A673 (cell line): ENCODE measurements at regions not wholly inside any gene's neighbourhood (a gene's known extent, or its start where the extent isn't known, plus 50 kb on each side); places are given as distances from the start of the nearest gene placed in this dataset.

Experiments used
- EZH2 ChIP-seq: fragments of 200-600 bp; sonication (generic); IDR thresholded peaks from 2 replicates; pipeline ENCODE4 v1.6.1; 2017; ENCODE audit warnings: borderline replicate concordance, low read depth, mild to moderate bottlenecking, mixed read lengths, antibody characterized with exemption, low read length; ENCODE audit not compliant: poor library complexity, severe bottlenecking
- TF ChIP-seq, protein P1 (sequence below): fragments of 300-800, 200-600 bp; sonication (generic); conservative IDR thresholded peaks from 2 replicates; pipeline ENCODE4 v1.5.1; 2017; ENCODE audit warnings: low read depth, mild to moderate bottlenecking, antibody characterized with exemption, low read length, moderate library complexity, mixed read lengths

DNA sequence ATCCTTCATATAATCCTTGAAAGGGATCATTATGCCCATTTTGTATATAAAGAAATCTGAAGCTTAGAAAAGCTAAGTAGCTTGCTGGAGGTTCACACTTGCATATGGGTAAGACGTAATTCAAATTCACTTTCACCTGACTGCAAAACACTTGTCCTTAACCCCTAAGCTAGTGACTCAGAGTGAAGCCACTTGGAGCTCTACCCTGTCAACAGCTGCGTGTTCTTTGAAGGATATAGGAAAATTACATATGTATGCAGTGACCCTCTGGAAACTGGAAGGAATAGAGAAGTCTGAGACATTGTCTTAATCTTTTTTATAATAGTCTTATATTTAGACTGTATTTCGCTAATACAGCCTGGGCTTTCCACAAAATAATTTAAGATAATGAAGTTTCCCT lies 80.0 kb upstream of the STK32A start:
- TF ChIP-seq, protein P1, sequence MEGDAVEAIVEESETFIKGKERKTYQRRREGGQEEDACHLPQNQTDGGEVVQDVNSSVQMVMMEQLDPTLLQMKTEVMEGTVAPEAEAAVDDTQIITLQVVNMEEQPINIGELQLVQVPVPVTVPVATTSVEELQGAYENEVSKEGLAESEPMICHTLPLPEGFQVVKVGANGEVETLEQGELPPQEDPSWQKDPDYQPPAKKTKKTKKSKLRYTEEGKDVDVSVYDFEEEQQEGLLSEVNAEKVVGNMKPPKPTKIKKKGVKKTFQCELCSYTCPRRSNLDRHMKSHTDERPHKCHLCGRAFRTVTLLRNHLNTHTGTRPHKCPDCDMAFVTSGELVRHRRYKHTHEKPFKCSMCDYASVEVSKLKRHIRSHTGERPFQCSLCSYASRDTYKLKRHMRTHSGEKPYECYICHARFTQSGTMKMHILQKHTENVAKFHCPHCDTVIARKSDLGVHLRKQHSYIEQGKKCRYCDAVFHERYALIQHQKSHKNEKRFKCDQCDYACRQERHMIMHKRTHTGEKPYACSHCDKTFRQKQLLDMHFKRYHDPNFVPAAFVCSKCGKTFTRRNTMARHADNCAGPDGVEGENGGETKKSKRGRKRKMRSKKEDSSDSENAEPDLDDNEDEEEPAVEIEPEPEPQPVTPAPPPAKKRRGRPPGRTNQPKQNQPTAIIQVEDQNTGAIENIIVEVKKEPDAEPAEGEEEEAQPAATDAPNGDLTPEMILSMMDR, result no peak
- TF ChIP-seq EZH2, result no peak
